Activated CD4-positive, alpha-beta memory T cell treated with anti-CD3 and anti-CD28 coated beads for 36 hours (primary cell): ENCODE measurements at regions not wholly inside any gene's neighbourhood (a gene's known extent, or its start where the extent isn't known, plus 50 kb on each side); places are given as distances from the start of the nearest gene placed in this dataset.

Source experiments
- CTCF ChIA-PET: fragments of 350-600 bp; sonication (Branson Sonifier 250); formaldehyde crosslinking; loops from one replicate; lab custom pipeline; 2021; ENCODE audit warnings: antibody characterized with exemption, inconsistent platforms; lab: Charles Lee
- POLR2A ChIA-PET: fragments of 350-600 bp; sonication (Branson Sonifier 250); formaldehyde crosslinking; loops from one replicate; lab custom pipeline; 2021; ENCODE audit warnings: antibody characterized with exemption; lab: Charles Lee
- DNase-seq: peaks from one replicate; pipeline ENCODE4 v3.0.0-alpha.2; 2020
- H3K27ac Mint-ChIP-seq: one replicate; pipeline ENCODE4 v1.8.0; 2021; ENCODE audit warnings: mixed read lengths
- H3K27me3 Mint-ChIP-seq: one replicate; pipeline ENCODE4 v1.8.0; 2021; ENCODE audit warnings: mixed read lengths
- H3K36me3 Mint-ChIP-seq: one replicate; pipeline ENCODE4 v1.8.0; 2021; ENCODE audit warnings: mixed read lengths
- H3K4me1 Mint-ChIP-seq: one replicate; pipeline ENCODE4 v1.8.0; 2021; ENCODE audit warnings: low read depth, mixed read lengths
- H3K4me3 Mint-ChIP-seq: one replicate; pipeline ENCODE4 v1.8.0; 2021; ENCODE audit warnings: mild to moderate bottlenecking, mixed read lengths
- H3K9me3 Mint-ChIP-seq: one replicate; pipeline ENCODE4 v1.8.0; 2021; ENCODE audit warnings: mixed read lengths
- intact Hi-C: fragments of 100-400 bp; cut with micrococcal nuclease; formaldehyde crosslinking; loops from one replicate; pipeline ENCODE4 v1.15.1; 2023

DNA sequence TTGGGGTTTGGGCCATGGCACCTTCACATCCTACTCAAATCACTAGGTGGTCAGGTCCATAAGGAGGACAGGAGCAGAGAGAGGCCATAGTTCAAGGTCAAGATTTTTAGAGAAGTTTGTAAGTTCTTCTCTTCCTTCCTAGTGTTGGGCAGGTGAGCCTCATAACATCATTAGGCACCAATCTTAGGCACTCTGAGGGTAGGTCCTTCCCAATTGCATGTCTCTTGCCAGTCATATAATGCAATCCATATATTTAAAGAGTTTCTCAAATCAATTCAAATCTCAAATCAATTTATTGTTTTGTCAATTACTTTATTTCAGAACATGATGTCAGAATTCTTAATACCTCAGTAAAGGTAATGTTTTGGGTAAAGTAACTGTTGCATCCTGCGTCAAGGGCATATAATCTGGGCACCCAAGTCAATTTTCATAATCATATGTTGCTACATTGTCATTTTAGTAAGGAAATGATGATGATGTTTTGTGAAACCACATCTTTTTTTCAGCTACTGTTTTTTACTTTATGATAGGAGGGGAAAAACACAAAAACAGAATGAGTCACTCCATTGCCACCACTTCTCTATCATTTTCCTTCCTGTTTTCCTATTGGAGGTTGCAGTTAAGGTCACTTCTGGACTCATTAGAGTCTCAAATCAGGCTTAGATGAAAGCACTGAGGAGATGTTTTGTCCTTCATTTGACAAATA lies 122.7 kb downstream of the UCHL5 start:
- no peaks in the 10 kb centered on the region for H3K36me3 Mint-ChIP-seq
- peaks cover 20% of the 10 kb centered on the region for H3K4me1 Mint-ChIP-seq
- ChIA-PET CTCF (no interaction called here), POLR2A (interaction anchor here (0.6 to 1.5 kb wide), 2 partner anchors 122 to 130 kb away, joined by 3 read pairs; no protein-coding TSS in a partner anchor)
- H3K4me3 Mint-ChIP-seq, result no peak overlapping the region
- intact Hi-C loops, result loop anchor here (1.0 to 5.0 kb wide), 7 partner anchors 16 to 296 kb away; partner anchors contain the start of genes CDC73, RGS2, RO60 and UCHL5
- no peak for DNase-seq
- H3K9me3 Mint-ChIP-seq, result no peaks in the 10 kb centered on the region
- H3K27ac Mint-ChIP-seq, result peak overlapping the region; percentile 36
- no peaks in the 10 kb centered on the region for H3K27me3 Mint-ChIP-seq

GRCh38 chr1:192937128-192937527 lies 122.0 kb downstream of the UCHL5 start:
- H3K27ac Mint-ChIP-seq, result no peak overlapping the region
- CTCF ChIA-PET, result no interaction called here

DNA sequence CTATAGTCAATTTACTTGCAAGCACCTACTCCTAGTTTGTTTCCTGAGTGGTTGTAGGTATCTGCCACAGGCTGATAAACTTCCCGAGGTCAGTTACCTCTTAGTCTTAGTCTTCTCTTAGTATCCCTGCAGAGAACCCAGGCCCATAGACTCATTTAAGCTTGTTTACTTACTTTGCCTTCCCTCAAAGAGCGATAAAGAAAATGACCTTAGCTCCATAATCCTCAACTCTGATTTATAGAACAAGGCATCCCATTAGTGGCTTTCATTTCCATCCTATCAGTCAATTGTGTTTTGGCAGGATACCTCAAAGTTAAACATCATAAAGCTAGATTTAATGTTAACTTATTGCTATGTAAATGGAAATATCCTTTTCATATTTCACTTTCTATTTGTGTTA lies 119.7 kb downstream of the UCHL5 start:
- no peaks in the 10 kb centered on the region for H3K9me3 Mint-ChIP-seq
- H3K36me3 Mint-ChIP-seq, result no peaks in the 10 kb centered on the region
- H3K27me3 Mint-ChIP-seq, result no peaks in the 10 kb centered on the region
- intact Hi-C loops, result loop anchor here (5.0 kb wide), 1 partner anchor 183 kb away; the partner anchor contains the start of gene CDC73
- POLR2A ChIA-PET, result no interaction called here
- no peak overlapping the region for H3K4me3 Mint-ChIP-seq
- peaks cover 17% of the 10 kb centered on the region for H3K4me1 Mint-ChIP-seq
- DNase-seq, result no peak
- H3K27ac Mint-ChIP-seq, result no peak overlapping the region
- CTCF ChIA-PET, result interaction anchor here (0.7 kb wide), 1 partner anchor 9 kb away, joined by 3 read pairs; no protein-coding TSS in a partner anchor

More at GRCh38 chr1:192937128-192937527, 122.0 kb downstream of the UCHL5 start:
- intact Hi-C loops, result loop anchor here (5.0 kb wide), 1 partner anchor 185 kb away; the partner anchor contains the start of gene CDC73
- Mint-ChIP-seq H3K4me1 (peaks cover 20% of the 10 kb centered on the region), H3K27me3 (no peaks in the 10 kb centered on the region), H3K36me3 (no peaks in the 10 kb centered on the region), H3K9me3 (no peaks in the 10 kb centered on the region), H3K4me3 (no peak overlapping the region)
- POLR2A ChIA-PET, result interaction anchor here (1.5 kb wide), 1 partner anchor 130 kb away, joined by 3 read pairs; no protein-coding TSS in a partner anchor
- no peak for DNase-seq

GRCh38 chr1:192940658-192941057 lies 118.5 kb downstream of the UCHL5 start:
- ChIA-PET CTCF (no interaction called here), POLR2A (no interaction called here)
- intact Hi-C loops, result no loop called here
- peaks cover 16% of the 10 kb centered on the region for H3K4me1 Mint-ChIP-seq
- no peaks in the 10 kb centered on the region for H3K36me3 Mint-ChIP-seq
- no peak overlapping the region for H3K27ac Mint-ChIP-seq
- H3K9me3 Mint-ChIP-seq, result no peaks in the 10 kb centered on the region
- no peaks in the 10 kb centered on the region for H3K27me3 Mint-ChIP-seq
- DNase-seq, result no peak
- no peak overlapping the region for H3K4me3 Mint-ChIP-seq

- H3K27me3 Mint-ChIP-seq, result no peaks in the 10 kb centered on the region
- H3K4me3 Mint-ChIP-seq, result no peak overlapping the region
- H3K4me1 Mint-ChIP-seq, result peaks cover 4% of the 10 kb centered on the region
- ChIA-PET POLR2A (no interaction called here), CTCF (no interaction called here)
- H3K27ac Mint-ChIP-seq, result no peak overlapping the region
- no peak for DNase-seq
- no peaks in the 10 kb centered on the region for H3K9me3 Mint-ChIP-seq
- H3K36me3 Mint-ChIP-seq, result no peaks in the 10 kb centered on the region
- intact Hi-C loops, result no loop called here
These were observed 117.3 kb downstream of the UCHL5 start for GRCh38 chr1:192941722-192942411.

DNA sequence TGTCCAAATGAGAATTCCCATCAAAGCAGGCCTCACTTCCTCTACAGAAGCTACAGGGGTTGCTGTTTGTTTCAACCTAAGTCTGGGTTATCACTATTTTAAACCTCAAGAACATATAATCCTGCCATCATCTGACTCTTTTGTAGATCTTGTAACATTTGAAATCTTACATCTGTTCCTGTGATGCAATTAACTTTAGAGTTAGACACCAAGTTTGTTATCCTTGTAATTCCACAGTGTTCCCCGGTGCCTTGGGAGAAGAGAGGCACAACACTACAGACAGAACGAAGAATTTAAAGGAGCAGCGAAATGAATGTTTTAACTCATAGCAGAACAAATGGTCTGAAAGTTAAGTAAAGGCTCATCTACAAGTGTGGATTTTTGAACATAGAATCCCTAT lies 116.1 kb downstream of the UCHL5 start:
- Mint-ChIP-seq H3K4me1 (peaks cover 2% of the 10 kb centered on the region), H3K27ac (no peak overlapping the region), H3K4me3 (no peak overlapping the region), H3K36me3 (no peaks in the 10 kb centered on the region), H3K27me3 (no peaks in the 10 kb centered on the region), H3K9me3 (no peaks in the 10 kb centered on the region)
- ChIA-PET POLR2A (no interaction called here), CTCF (no interaction called here)
- intact Hi-C loops, result no loop called here
- DNase-seq, result no peak

GRCh38 chr1:192943522-192943921 lies 115.6 kb downstream of the UCHL5 start:
- H3K27ac Mint-ChIP-seq, result no peak overlapping the region
- POLR2A ChIA-PET, result no interaction called here
- no peaks in the 10 kb centered on the region for H3K9me3 Mint-ChIP-seq
- DNase-seq, result no peak
- H3K36me3 Mint-ChIP-seq, result no peaks in the 10 kb centered on the region
- intact Hi-C loops, result no loop called here
- H3K27me3 Mint-ChIP-seq, result no peaks in the 10 kb centered on the region
- CTCF ChIA-PET, result no interaction called here
- H3K4me1 Mint-ChIP-seq, result peaks cover 2% of the 10 kb centered on the region
- no peak overlapping the region for H3K4me3 Mint-ChIP-seq

DNA sequence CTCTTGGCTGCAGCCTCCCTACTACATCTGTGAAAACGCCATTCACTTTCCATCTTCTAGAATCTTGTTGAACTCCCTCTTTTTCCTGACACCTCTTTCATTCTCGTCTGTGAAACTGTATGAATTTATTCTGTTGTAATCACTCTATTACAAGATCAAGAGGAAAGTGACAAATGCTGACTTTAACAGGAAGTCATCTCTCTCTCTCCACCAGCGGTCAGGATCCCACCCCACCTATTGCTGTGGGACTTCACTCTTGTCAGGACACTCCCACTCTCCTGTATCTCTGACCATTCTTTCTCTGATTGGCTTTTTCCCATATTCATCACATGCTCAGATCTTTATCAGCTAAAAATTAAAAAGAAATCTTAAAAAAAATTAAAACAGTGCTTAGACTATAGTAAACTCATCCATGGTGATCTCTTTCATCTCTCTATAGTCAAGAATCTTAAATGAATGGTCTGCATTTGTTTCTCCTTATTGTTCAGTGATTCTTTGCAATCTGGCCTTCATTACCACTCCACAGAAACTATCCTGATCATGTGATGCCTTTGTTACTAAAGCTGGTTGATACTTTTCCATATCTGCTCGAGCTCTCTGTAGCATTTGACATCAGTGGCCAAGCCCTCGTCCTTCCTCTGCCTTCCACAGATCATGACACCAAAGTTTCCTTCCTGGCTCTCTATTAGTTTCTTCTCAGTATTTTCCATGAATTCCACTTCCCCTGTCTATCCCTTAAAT lies 113.6 kb downstream of the UCHL5 start:
- H3K27ac Mint-ChIP-seq, result no peak overlapping the region
- intact Hi-C loops, result no loop called here

DNA sequence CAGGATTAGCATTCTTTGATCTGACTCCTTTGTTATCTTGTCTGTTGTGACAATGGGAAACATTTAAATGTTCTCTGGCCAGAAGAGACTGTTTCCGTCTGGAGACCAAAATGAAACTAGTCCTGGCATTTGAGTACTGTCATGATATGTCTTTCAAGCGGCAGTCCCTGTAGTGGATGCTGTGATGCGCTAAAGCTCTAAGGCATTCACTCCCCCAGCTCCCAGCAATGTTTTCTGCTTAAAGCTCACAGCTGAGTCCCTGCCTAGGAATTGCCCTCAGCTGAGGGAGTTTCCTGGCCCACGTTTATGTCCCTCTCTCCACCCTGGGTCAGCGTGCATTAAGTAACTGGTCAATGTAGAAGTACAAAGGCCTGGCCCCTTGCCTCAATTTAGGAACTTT lies 109.4 kb downstream of the UCHL5 start:
- H3K27ac Mint-ChIP-seq, result no peak overlapping the region
- intact Hi-C loops, result no loop called here
- no peak for DNase-seq
- no peaks in the 10 kb centered on the region for H3K27me3 Mint-ChIP-seq
- H3K4me1 Mint-ChIP-seq, result no peaks in the 10 kb centered on the region
- H3K36me3 Mint-ChIP-seq, result no peaks in the 10 kb centered on the region
- ChIA-PET POLR2A (no interaction called here), CTCF (no interaction called here)
- H3K4me3 Mint-ChIP-seq, result no peak overlapping the region
- no peaks in the 10 kb centered on the region for H3K9me3 Mint-ChIP-seq

More for the DNA sequence above, 113.6 kb downstream of the UCHL5 start:
- ChIA-PET POLR2A (no interaction called here), CTCF (no interaction called here)
- H3K36me3 Mint-ChIP-seq, result no peaks in the 10 kb centered on the region
- no peaks in the 10 kb centered on the region for H3K4me1 Mint-ChIP-seq
- H3K27me3 Mint-ChIP-seq, result no peaks in the 10 kb centered on the region
- H3K4me3 Mint-ChIP-seq, result no peak overlapping the region
- H3K9me3 Mint-ChIP-seq, result no peaks in the 10 kb centered on the region
- DNase-seq, result no peak

- ChIA-PET CTCF (interaction anchor here (1.1 kb wide), 1 partner anchor 476 kb away, joined by 3 read pairs; no protein-coding TSS in a partner anchor), POLR2A (no interaction called here)
- peaks cover 3% of the 10 kb centered on the region for H3K36me3 Mint-ChIP-seq
- intact Hi-C loops, result no loop called here
- no peaks in the 10 kb centered on the region for H3K27me3 Mint-ChIP-seq
- H3K27ac Mint-ChIP-seq, result no peak overlapping the region
- no peak overlapping the region for H3K4me3 Mint-ChIP-seq
- no peaks in the 10 kb centered on the region for H3K9me3 Mint-ChIP-seq
- DNase-seq, result no peak
- no peaks in the 10 kb centered on the region for H3K4me1 Mint-ChIP-seq
These were observed 108.2 kb downstream of the UCHL5 start for GRCh38 chr1:192950926-192951325.

DNA sequence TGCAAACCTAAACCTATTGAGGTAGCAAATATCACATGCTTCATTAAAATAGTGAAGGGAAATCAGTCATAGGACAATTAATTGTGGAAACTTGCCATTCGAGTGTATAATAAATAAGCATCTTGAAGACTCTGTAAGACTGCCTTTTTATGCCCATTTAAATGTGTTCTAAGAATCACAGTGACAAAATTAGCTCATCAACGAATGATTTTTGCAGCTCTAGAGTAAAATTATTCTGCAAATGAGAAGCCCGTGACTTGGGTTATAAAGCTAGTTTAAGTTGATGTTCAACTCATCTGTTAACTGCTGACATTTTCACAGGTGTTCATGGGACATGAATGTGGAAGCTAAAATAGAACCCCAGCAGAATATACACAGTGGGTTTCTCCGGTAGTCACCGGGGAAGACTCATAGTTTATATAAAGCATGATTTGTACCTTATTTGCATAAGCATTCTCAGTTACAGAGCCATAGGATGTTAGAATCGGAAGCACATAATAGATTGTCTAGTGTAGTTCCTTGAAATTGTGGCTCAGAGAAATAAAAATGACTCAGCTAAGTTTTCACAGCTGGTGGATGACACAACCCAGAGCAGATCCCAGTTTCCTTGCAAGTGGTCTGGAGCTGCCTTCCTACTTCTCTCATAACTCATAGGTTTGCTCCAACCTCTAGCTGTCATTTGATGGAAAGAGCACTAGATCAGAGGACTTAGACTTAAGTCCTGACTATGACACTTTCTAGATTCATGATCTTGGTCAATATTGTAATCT lies 107.3 kb downstream of the UCHL5 start:
- no peaks in the 10 kb centered on the region for H3K27me3 Mint-ChIP-seq
- H3K36me3 Mint-ChIP-seq, result peaks cover 3% of the 10 kb centered on the region
- H3K4me3 Mint-ChIP-seq, result no peak overlapping the region
- intact Hi-C loops, result loop anchor here (1.0 kb wide), 1 partner anchor 16 kb away; no protein-coding TSS in a partner anchor
- no peak overlapping the region for H3K27ac Mint-ChIP-seq
- no peaks in the 10 kb centered on the region for H3K4me1 Mint-ChIP-seq
- DNase-seq, result no peak
- no peaks in the 10 kb centered on the region for H3K9me3 Mint-ChIP-seq
- ChIA-PET POLR2A (no interaction called here), CTCF (interaction anchor here (1.1 kb wide), 1 partner anchor 477 kb away, joined by 3 read pairs; no protein-coding TSS in a partner anchor)
